ENCODE measurements at regions not wholly inside any gene's neighbourhood (a gene's known extent, or its start where the extent isn't known, plus 50 kb on each side); places are given as distances from the start of the nearest gene placed in this dataset.

DNA sequence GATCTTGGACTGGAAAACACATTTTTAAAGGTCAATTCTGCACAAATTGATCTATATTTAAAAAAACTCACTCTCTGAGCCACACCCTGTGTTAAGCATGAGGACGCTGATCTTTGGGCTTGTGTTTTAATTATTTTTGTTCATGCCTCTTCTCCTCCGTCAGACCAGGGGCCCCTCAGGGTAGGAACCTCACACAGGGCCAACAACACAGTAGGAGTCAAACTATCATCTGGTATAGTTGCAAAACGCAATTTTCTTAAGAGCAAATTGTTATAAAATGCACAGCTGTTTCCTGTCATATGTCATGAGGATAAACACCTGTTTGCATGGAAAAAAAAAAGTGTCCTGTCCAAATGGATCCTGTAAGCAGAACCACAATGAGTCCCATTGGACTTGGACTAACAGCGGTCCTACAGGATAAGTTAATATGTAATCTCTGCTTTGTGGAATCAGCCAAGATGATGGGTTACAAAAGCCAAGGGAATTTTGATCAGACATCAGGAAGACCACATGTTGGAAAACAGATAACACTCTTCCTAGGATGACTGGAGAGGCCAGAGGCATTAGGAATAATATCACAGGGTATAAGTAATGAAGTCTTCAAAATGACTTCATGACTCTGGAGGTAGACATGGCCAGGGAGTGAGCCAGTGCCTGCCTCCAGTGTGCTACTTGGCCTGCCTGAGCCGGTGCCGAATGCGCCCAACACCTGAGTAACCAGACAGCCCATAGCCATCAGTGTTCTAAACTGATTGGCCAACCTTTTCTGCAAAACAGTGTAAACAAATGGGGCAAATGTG is 184.9 kb upstream of the ADCY1 start:
- Histone ChIP-seq H3K9me3 (no peaks in the 10 kb centered on the region), H3K27me3 (no peaks in the 10 kb centered on the region), H3K4me1 (ENCODE audit: control insufficient read depth in 1 of 2, insufficient read depth in 1 of 2, low read depth in 1 of 2, low read length in 1 of 2) (no peaks in the 10 kb centered on the region), H3K4me3 (ENCODE audit: low read depth in 1 of 2, low read length in 1 of 2) (no peak overlapping the region), H3K27ac (no peak overlapping the region), H3K36me3 (no peaks in the 10 kb centered on the region)
- TF ChIP-seq, protein P1, sequence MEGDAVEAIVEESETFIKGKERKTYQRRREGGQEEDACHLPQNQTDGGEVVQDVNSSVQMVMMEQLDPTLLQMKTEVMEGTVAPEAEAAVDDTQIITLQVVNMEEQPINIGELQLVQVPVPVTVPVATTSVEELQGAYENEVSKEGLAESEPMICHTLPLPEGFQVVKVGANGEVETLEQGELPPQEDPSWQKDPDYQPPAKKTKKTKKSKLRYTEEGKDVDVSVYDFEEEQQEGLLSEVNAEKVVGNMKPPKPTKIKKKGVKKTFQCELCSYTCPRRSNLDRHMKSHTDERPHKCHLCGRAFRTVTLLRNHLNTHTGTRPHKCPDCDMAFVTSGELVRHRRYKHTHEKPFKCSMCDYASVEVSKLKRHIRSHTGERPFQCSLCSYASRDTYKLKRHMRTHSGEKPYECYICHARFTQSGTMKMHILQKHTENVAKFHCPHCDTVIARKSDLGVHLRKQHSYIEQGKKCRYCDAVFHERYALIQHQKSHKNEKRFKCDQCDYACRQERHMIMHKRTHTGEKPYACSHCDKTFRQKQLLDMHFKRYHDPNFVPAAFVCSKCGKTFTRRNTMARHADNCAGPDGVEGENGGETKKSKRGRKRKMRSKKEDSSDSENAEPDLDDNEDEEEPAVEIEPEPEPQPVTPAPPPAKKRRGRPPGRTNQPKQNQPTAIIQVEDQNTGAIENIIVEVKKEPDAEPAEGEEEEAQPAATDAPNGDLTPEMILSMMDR (IDR thresholded peaks at IDR 0.05): no peak

DNA sequence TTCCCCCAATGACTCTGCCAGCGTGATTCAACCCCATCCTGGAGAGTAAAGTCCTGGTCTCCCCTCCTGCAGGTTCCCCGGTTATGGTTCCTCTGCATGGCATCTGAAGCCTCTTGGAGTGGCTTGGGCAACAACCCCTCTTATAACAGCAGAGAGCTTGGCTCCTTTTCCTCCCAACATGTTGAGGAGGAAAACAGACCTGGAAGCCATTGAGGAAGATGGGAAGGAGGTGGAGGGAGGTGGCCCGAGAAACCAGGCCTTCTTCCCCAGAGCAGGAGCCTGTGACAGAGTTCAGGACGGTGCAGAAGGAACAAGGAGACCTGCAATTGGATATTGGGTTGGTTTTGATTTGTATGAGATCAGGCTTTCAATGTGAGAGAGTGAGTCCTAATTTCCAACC is 184.0 kb upstream of the ADCY1 start:
- Histone ChIP-seq H3K4me3 (ENCODE audit: low read depth in 1 of 2, low read length in 1 of 2) (no peak overlapping the region), H3K27me3 (no peaks in the 10 kb centered on the region), H3K9me3 (no peaks in the 10 kb centered on the region), H3K4me1 (ENCODE audit: control insufficient read depth in 1 of 2, insufficient read depth in 1 of 2, low read depth in 1 of 2, low read length in 1 of 2) (no peaks in the 10 kb centered on the region), H3K27ac (no peak overlapping the region), H3K36me3 (no peaks in the 10 kb centered on the region)
- TF ChIP-seq, protein P1 (IDR thresholded peaks at IDR 0.05): no peak

DNA sequence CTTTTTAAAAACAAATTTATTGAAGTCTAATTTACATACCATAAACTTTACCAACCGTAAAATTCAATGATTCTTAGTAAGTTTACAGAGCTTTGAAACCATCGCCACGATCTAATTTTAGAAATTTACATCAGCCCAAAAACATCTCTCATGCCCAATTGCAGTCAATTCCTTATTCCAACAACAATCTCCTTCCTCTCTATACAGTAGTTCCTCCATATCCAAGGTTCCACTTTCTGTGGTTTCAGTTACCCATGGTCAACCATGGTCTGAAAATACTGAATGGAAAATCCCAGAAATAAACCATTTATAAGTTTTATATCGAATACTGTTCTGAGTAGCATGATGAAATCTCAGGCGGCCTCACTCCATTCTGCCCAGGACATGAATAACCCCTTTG is 183.4 kb upstream of the ADCY1 start:
- H3K9me3 ChIP-seq: no peaks in the 10 kb centered on the region
- no peaks in the 10 kb centered on the region for H3K4me1 ChIP-seq (ENCODE audit: control insufficient read depth in 1 of 2, insufficient read depth in 1 of 2, low read depth in 1 of 2, low read length in 1 of 2)
- no peaks in the 10 kb centered on the region for H3K36me3 ChIP-seq
- TF ChIP-seq, protein P1 (IDR thresholded peaks at IDR 0.05): no peak
- H3K27ac ChIP-seq: no peak overlapping the region
- no peak overlapping the region for H3K4me3 ChIP-seq (ENCODE audit: low read depth in 1 of 2, low read length in 1 of 2)
- no peaks in the 10 kb centered on the region for H3K27me3 ChIP-seq

DNA sequence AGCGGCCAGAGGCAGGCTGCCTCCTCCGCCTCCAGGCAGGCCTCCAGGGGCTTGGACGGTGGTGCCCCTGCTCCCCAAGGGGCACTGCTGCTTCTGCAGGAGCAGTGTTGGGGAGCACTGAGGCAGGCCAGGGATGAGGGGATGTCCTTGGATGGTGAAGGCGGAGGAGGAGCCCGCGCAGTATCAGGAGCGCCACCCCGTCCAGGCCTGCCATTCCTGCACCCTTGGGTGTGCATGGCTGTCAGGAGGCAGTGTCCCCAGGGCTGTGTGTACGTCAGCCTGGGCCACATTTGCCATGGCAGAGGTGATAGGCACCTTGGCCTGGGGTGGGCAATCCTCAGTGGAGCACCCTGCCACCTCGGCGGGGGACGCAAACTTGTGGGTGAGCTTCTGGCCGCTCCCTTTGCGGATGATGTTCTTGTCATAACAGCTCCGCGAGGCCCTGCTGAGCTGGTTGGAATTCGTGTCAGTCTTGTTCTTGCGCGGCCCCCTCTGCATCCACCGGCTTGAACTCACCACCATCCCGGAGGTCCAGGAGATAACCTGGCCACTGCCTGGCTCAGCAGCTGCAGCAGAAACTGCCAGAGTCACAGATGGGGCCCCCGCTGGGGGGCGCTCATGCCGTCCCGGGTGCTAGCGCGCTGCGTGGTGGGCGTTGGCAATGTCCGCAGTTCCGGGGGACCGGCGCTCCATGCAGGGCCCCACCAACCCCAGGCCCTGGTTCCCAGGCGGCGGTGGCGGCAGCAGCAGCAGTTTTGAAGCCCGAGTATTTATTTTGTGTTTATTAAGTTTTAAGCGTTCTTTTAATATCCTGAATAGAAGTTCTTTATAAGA is 182.3 kb upstream of the ADCY1 start:
- Histone ChIP-seq H3K4me1 (ENCODE audit: control insufficient read depth in 1 of 2, insufficient read depth in 1 of 2, low read depth in 1 of 2, low read length in 1 of 2) (no peaks in the 10 kb centered on the region), H3K36me3 (no peaks in the 10 kb centered on the region), H3K27ac (no peak overlapping the region), H3K9me3 (no peaks in the 10 kb centered on the region), H3K4me3 (ENCODE audit: low read depth in 1 of 2, low read length in 1 of 2) (no peak overlapping the region), H3K27me3 (no peaks in the 10 kb centered on the region)
- TF ChIP-seq, protein P1 (IDR thresholded peaks at IDR 0.05): no peak

DNA sequence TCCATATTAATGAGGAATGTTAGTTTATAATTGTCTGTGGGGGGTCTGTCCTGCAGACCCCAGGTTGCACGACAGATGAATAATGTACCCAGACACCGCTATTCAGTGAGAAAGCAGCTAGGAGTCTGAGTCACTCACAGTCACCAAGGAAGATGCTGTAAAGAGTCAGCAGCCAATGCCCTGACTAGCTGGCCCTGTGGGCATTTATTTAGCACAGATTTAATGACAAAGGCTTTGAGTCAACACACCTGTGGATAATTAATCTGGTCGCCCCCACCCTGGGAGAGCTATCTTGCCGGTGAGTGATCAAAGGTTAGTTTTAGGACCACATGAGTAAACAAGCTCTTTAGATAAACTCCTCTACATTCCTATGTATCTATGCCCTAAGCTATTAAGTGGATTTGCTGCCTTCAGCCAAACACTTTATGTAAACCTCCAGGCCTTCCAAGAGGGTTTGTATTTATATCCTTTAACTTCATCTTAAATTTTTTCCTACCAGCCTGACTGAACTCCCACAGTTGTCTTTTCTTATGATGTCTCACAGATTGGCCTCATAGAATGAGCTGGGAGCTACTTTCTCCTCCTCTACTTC is 180.0 kb upstream of the ADCY1 start:
- H3K4me3 ChIP-seq (ENCODE audit: low read depth in 1 of 2, low read length in 1 of 2): no peak overlapping the region
- no peaks in the 10 kb centered on the region for H3K27me3 ChIP-seq
- H3K27ac ChIP-seq: no peak overlapping the region
- H3K36me3 ChIP-seq: no peaks in the 10 kb centered on the region
- no peaks in the 10 kb centered on the region for H3K9me3 ChIP-seq
- H3K4me1 ChIP-seq (ENCODE audit: control insufficient read depth in 1 of 2, insufficient read depth in 1 of 2, low read depth in 1 of 2, low read length in 1 of 2): no peaks in the 10 kb centered on the region
- TF ChIP-seq, protein P1 (IDR thresholded peaks at IDR 0.05): no peak
